EL (cell line): ENCODE measurements at regions not wholly inside any gene's neighbourhood (a gene's known extent, or its start where the extent isn't known, plus 50 kb on each side); places are given as distances from the start of the nearest gene placed in this dataset.

Source experiments
- DNase-seq: peaks from one replicate; pipeline ENCODE4 v3.0.0-alpha.2; 2016

- DNase-seq = no peak
These were observed 231.0 kb downstream of the METTL4 start for GRCh38 chr18:2340335-2340734.

GRCh38 chr18:2348003-2348402 lies 223.3 kb downstream of the METTL4 start:
- no peak for DNase-seq

GRCh38 chr18:2351126-2351850 lies 220.0 kb downstream of the METTL4 start:
- no peak for DNase-seq

- DNase-seq = no peak
These were observed 217.0 kb downstream of the METTL4 start for GRCh38 chr18:2354292-2354691.

GRCh38 chr18:2356906-2357305 lies 214.4 kb downstream of the METTL4 start:
- DNase-seq = no peak

- no peak for DNase-seq
These were observed 210.4 kb downstream of the METTL4 start for GRCh38 chr18:2360861-2361260.

- no peak for DNase-seq
These were observed 203.2 kb downstream of the METTL4 start for GRCh38 chr18:2368102-2368501.

- DNase-seq = no peak
These were observed 194.6 kb downstream of the METTL4 start for GRCh38 chr18:2376707-2377106.

GRCh38 chr18:2380101-2380500 lies 191.2 kb downstream of the METTL4 start:
- DNase-seq = no peak

GRCh38 chr18:2381539-2381938 lies 189.8 kb downstream of the METTL4 start:
- no peak for DNase-seq

- no peak for DNase-seq
These were observed 183.7 kb downstream of the METTL4 start for GRCh38 chr18:2387588-2387987.

- DNase-seq = no peak
These were observed 181.1 kb downstream of the METTL4 start for GRCh38 chr18:2390158-2390557.

- DNase-seq = no peak
These were observed 179.8 kb downstream of the METTL4 start for GRCh38 chr18:2391470-2391869.

GRCh38 chr18:2392446-2392845 lies 178.9 kb downstream of the METTL4 start:
- no peak for DNase-seq

GRCh38 chr18:2394684-2395083 lies 176.6 kb downstream of the METTL4 start:
- no peak for DNase-seq

- DNase-seq = no peak
These were observed 175.7 kb downstream of the METTL4 start for GRCh38 chr18:2395427-2396161.

- DNase-seq = no peak
These were observed 175.2 kb downstream of the METTL4 start for GRCh38 chr18:2396162-2396505.

- DNase-seq = no peak
These were observed 170.6 kb downstream of the METTL4 start for GRCh38 chr18:2400701-2401196.

- peak; percentile 61 for DNase-seq
These were observed 169.2 kb downstream of the METTL4 start for GRCh38 chr18:2402084-2402483.

- DNase-seq = peak; percentile 45
These were observed 164.8 kb downstream of the METTL4 start for GRCh38 chr18:2406544-2406943.

GRCh38 chr18:2407961-2408360 lies 163.3 kb downstream of the METTL4 start:
- no peak for DNase-seq

GRCh38 chr18:2409906-2410305 lies 161.4 kb downstream of the METTL4 start:
- DNase-seq = no peak

- DNase-seq = peak; percentile 5
These were observed 160.6 kb downstream of the METTL4 start for GRCh38 chr18:2410688-2411087.

- DNase-seq = peak; percentile 73
These were observed 159.8 kb downstream of the METTL4 start for GRCh38 chr18:2411381-2411960.
